Activated CD8-positive, alpha-beta memory T cell treated with anti-CD3 and anti-CD28 coated beads for 48 hours (primary cell): ENCODE measurements at regions not wholly inside any gene's neighbourhood (a gene's known extent, or its start where the extent isn't known, plus 50 kb on each side); places are given as distances from the start of the nearest gene placed in this dataset.

Experiments
- DNase-seq, 3 experiments: peaks; one replicate each; pipeline ENCODE4 v3.0.0-alpha.2; 2020; ENCODE audit warnings: low read depth in 2 of 3, low spot score in 2 of 3

GRCh38 chr1:209349363-209350308, 233.9 kb upstream of the CAMK1G start:
- DNase-seq, result no peak

- no peak for DNase-seq
Measured at GRCh38 chr1:209353053-209353452, 230.5 kb upstream of the CAMK1G start.

- peak in 1 of 3 experiments; percentile 9 for DNase-seq
Measured at GRCh38 chr1:209354111-209354839, 229.2 kb upstream of the CAMK1G start.

GRCh38 chr1:209354840-209355165, 228.7 kb upstream of the CAMK1G start:
- no peak for DNase-seq

- DNase-seq, result no peak
Measured at GRCh38 chr1:209355415-209355814, 228.1 kb upstream of the CAMK1G start.

- no peak for DNase-seq
Measured at GRCh38 chr1:209356976-209357377, 226.5 kb upstream of the CAMK1G start.

GRCh38 chr1:209363112-209363511, 220.4 kb upstream of the CAMK1G start:
- DNase-seq, result no peak

GRCh38 chr1:209364716-209365115, 218.8 kb upstream of the CAMK1G start:
- no peak for DNase-seq

- no peak for DNase-seq
Measured at GRCh38 chr1:209367061-209367772, 216.3 kb upstream of the CAMK1G start.

- DNase-seq, result no peak
Measured at GRCh38 chr1:209368864-209369598, 214.5 kb upstream of the CAMK1G start.

GRCh38 chr1:209370241-209370995, 213.1 kb upstream of the CAMK1G start:
- no peak for DNase-seq

GRCh38 chr1:209375097-209375496, 208.4 kb upstream of the CAMK1G start:
- no peak for DNase-seq

GRCh38 chr1:209375671-209376365, 207.7 kb upstream of the CAMK1G start:
- DNase-seq, result no peak

- DNase-seq, result no peak
Measured at GRCh38 chr1:209376774-209377173, 206.7 kb upstream of the CAMK1G start.

GRCh38 chr1:209377995-209378394, 205.5 kb upstream of the CAMK1G start:
- no peak for DNase-seq

GRCh38 chr1:209379280-209379679, 204.2 kb upstream of the CAMK1G start:
- DNase-seq, result no peak

- no peak for DNase-seq
Measured at GRCh38 chr1:209380420-209380819, 203.1 kb upstream of the CAMK1G start.

- DNase-seq, result no peak
Measured at GRCh38 chr1:209382231-209383100, 201.0 kb upstream of the CAMK1G start.

GRCh38 chr1:209383422-209383821, 200.1 kb upstream of the CAMK1G start:
- DNase-seq, result no peak
